ENCODE measurements at regions not wholly inside any gene's neighbourhood (a gene's known extent, or its start where the extent isn't known, plus 50 kb on each side); places are given as distances from the start of the nearest gene placed in this dataset.
"Not testable (repeated sequence)": the region's sequence is repeated elsewhere in the genome, so short reads cannot be mapped to it uniquely, and the experiment has no call there.

GRCh38 chr7:86372262-86372661 is 271.4 kb upstream of the GRM3 start:
- DNase-seq (ENCODE audit: low read depth): no peak

DNA sequence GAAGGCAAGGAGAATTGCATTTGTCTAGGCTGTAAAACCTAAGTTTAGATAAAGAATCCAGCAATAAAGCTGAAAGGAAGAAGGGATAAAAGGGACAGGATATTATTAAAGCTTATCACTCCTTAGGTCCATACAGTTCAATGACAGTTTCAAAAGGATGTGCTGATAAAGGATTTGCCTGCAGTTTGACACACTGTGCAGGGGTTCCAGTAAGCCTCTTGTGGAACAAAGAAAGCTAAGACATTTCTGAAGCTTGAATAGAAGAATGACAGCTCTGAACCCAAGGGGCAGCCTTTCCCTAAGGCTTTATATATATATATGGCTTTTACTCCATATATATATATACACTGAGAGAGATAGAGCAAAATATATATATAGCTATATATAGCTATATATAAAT is 276.8 kb upstream of the GRM3 start:
- no peak for DNase-seq (ENCODE audit: low read depth)

DNA sequence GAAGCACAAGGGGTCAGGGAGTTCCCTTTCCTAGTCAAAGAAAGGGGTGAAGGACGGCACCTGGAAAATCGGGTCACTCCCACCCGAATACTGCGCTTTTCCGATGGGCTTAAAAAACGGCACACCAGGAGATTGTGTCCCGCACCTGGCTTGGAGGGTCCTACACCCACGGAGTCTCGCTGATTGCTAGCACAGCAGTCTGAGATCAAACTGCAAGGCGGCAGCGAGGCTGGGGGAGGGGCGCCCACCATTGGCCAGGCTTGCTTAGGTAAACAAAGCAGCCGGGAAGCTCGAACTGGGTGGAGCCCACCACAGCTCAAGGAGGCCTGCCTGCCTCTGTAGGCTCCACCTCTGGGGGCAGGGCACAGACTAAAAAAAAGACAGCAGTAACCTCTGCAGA is 303.3 kb upstream of the GRM3 start:
- DNase-seq (ENCODE audit: low read depth): not testable (repeated sequence)

DNA sequence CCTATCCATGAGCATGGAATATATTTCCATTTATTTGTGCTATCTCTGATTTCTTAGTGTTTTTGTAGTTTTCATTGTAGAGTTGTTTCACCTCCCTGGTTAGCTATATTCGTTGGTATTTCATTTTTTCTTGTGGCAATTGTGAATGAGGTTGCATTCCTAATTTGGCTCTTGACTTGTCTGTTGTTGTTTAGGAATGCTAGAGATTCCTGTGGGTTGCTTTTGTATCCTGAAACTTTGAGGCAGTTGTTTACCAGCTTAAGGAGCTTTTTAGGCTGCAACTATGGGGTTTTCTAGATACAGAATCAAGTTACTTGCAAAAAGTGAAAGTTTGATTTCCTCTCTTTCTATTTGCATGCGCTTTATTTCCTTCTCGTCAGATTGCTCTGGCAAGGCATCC is 304.7 kb upstream of the GRM3 start:
- DNase-seq (ENCODE audit: low read depth): no peak

GRCh38 chr7:86328801-86329433 is 314.8 kb upstream of the GRM3 start:
- DNase-seq (ENCODE audit: low read depth): no peak

DNA sequence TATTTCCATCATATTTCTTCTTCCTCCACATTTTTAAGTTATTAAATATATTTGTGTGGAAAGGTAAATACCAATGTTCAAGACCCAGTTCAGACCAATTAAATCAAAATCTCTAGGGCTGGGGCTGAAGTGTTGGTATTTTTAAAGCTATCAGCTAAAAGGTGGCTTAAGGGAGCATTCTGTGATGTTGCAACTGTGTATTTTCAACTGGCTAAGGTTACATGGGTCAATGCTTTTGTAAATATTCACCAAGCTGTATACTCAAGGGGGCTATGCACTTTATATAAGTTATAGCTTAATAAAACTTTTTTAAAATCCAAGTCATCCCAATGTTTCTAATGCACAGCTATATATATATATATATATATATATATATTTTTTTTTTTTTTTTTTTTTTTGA is 316.9 kb upstream of the GRM3 start:
- no peak for DNase-seq (ENCODE audit: low read depth)

- DNase-seq (ENCODE audit: low read depth): no peak
Measured at GRCh38 chr7:86320889-86321288, 322.8 kb upstream of the GRM3 start.

DNA sequence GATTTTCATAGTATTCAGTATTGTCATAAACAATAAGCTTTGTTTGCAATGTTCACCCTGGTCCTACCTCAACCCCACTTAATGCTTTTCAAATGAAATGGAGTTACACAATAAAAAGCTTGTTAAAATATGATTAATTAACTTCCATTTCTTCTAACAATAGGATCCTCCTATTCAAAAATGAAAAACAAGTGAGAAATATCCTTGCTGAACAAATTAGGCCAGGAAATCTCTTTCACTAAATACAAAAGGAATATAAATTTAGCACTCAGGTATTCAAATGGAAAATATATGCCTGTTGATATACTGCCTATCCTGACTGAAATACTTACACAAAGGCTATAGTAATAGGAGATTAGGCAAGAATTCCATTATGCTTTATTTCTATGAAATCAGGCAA is 323.4 kb upstream of the GRM3 start:
- no peak for DNase-seq (ENCODE audit: low read depth)

GRCh38 chr7:86313842-86314241 is 329.9 kb upstream of the GRM3 start:
- DNase-seq (ENCODE audit: low read depth): no peak

GRCh38 chr7:86301301-86301700 is 342.4 kb upstream of the GRM3 start:
- DNase-seq (ENCODE audit: low read depth): no peak

DNA sequence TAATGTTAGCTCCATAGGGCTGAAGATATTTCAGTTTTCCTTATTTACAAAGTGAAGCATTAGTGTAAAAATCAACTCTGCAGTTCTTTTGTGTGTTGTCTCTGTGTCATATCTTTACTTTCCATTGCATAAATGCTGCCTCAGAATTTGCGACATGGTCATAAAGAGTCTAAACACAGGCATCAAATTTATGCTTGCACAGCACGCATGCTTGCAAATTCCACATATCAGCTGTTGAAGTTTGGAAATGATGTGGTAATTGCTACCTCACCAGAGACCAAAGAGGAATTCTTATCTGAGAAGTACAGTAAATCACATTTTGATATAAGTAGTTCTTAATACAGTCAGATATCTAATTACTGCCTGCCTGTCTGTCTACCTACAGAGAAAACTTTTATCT is 348.2 kb upstream of the GRM3 start:
- DNase-seq (ENCODE audit: low read depth): no peak

DNA sequence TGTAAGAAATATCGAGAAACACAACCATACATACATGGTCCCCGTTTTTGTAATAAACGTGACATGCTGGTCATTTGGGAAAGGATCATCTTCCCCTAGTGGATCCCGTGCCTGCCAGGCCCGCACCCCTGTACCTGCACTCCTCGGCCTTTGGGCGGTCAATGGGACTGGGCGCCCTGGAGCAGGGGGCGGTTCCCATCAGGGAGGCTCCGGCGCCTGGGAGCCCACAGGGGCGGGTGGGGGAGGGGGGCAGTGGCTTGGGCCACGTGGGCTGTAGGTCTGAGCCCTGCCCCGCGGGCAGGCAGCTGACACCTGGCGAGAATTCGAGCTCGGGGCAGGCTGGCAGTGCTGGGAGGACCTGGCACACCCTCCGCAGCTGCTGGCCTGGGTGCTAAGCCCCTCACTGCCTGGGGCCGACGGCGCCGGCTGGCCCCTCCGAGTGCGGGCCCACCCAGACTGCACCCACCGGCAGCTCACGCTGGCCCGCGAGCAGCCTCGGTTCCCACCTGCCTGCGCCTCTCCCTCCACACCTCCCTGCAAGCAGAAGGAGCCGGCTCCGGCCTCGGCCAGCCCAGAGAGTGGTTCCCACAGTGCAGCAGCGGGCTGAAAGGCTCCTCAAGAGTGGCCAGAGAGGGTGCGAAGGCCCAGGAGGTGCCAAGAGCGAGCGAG is 361.6 kb upstream of the GRM3 start:
- DNase-seq (ENCODE audit: low read depth): no peak

DNA sequence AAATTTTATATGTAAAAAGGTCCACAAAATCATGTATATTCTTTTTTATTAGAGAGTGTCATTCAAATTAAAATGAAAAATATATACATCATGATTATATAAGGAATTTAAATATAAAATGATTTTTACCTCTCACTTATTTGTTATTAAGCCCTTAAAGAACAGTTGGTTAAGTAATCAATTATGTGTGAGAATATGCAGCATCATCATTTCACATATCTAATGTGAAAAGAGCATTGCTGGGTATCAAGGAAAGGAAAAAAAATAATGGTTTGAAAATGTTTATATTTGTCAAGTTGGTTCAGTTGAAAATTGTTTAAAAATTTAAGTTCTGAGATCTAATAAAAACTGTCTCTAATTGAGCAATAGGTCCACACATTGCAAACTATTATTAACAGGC is 363.6 kb upstream of the GRM3 start:
- DNase-seq (ENCODE audit: low read depth): no peak

DNA sequence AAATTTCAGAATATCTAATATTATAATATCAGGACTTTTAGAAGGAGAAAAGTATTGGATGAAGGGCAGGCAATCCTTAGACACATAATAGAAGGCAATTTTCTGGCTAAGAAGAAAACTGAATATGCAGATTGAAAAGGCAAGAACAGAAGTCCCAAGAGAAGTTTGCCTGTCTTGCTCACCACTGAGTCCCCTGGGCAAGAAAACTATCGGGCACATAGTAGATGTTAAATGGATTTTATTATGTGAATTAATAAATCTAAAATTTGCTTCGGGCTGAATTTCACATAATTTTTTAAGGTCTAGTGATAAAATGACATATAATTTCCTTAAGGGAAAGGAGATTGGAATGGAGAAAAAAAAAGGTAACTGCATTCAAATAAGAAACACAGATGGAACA is 380.9 kb upstream of the GRM3 start:
- DNase-seq (ENCODE audit: low read depth): no peak

DNA sequence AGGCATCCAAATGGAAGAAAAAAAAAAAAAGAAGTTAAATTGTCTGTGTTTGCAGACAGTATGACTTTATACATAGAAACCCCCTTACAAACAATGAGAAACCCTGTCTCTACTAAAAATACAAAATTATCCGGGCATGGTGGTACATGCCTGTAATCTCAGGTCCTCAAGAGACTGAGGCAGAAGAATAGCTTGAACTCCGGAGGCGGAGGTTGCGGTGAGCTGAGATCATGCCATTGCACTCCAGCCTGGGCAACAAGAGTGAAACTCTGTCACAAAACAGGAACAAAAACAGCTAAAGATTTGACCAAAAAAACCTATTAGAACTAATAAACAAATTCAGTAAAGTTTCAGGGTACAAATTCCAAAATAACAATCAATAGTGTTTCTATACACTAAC is 385.8 kb upstream of the GRM3 start:
- no peak for DNase-seq (ENCODE audit: low read depth)

- no peak for DNase-seq (ENCODE audit: low read depth)
Measured at GRCh38 chr7:86252406-86252805, 391.3 kb upstream of the GRM3 start.

GRCh38 chr7:86248977-86249376 is 394.7 kb upstream of the GRM3 start:
- no peak for DNase-seq (ENCODE audit: low read depth)

GRCh38 chr7:86243171-86243570 is 400.5 kb upstream of the GRM3 start:
- no peak for DNase-seq (ENCODE audit: low read depth)

DNA sequence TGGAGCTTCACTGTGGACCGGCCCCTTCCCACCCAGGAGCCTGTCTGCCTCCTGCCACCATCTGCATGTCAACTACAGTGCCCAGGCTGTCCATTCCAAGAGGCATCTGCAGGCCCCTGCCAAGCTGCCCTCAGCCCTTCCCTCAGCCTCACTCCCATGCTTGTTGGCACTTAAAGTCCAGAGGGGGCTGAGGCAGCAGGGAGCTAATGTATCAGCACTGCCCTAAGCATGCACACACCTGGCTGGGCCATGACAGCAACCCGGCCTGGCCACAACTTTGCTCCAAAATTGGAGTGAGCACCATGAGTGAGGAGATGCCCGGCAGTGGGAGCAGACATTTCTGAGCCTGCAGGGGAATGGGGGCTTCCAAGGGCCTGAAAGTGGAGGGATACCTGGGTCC is 417.5 kb upstream of the GRM3 start:
- DNase-seq (ENCODE audit: low read depth): no peak

- no peak for DNase-seq (ENCODE audit: low read depth)
Measured at GRCh38 chr7:86222806-86223205, 420.9 kb upstream of the GRM3 start.

DNA sequence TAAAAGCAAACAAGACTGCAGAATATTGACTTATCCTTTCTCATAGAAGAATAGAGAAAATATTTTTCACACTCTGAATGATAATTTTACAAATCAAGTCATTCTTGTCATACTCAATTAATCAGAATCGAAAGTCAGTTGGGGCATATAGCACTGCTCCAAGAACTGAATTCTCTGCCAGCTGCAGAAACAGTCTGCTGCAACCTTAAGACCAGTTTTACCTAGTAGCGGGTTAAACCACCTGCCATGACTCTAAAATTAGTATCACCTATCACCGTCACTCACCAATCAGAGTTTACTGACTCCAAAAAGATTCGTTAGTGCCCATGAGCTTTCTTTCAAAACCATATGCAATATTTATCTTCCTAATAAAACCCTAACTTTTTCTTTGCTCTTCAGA is 429.0 kb upstream of the GRM3 start:
- no peak for DNase-seq (ENCODE audit: low read depth)

DNA sequence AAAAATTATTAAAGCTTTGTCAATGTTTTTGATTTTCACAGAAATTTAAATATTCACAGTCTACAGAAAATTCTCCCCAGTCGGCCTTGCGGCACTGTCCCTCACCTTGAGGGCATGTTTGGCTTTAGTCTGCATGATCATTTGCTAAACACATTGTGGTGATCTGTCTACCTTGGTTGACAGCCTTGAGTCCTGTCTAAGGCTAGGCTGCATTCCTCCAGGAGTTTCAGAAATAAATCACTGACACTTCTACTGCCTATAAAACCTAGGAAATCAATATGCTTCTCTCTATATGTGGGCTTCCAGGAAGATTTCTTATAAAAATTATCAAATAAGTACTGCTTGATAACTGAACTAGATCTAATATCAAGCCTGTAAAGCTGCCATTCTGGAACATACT is 430.7 kb upstream of the GRM3 start:
- no peak for DNase-seq (ENCODE audit: low read depth)

GRCh38 chr7:86209036-86209435 is 434.7 kb upstream of the GRM3 start:
- no peak for DNase-seq (ENCODE audit: low read depth)

DNA sequence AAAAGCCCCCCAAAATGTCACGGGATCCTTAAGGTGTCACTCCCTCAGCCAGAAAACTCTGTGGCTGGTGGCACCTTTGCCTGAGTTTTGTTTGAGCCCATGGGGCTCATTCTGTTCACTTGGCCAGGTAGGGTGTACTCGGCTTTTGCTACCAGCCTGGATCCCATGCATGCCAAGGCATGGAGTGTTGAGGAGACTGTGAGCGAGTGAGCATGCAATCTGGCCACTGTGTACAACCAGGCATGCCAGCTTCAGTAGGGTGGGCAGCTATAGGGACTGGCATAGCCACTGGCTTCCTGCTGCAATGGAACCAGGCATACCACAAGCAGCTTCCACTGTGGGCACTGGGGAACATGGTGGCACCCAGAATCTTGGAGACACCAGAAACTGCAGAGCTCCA is 436.0 kb upstream of the GRM3 start:
- DNase-seq (ENCODE audit: low read depth): no peak

All from T follicular helper cell (primary cell).